Stimulated activated CD4-positive, alpha-beta T cell treated with anti-CD3 and anti-CD28 coated beads, Interleukin-12 subunit alpha, Interleukin-12 subunit beta, amount 100 ng/mL, for 4 hours (primary cell): ENCODE measurements at regions not wholly inside any gene's neighbourhood (a gene's known extent, or its start where the extent isn't known, plus 50 kb on each side); places are given as distances from the start of the nearest gene placed in this dataset.
A peak's percentile ranks its signal among the peaks of the same experiment; 100 is the strongest.
"Not testable (repeated sequence)": the region's sequence is repeated elsewhere in the genome, so short reads cannot be mapped to it uniquely, and the experiment has no call there.

Source experiments
- DNase-seq: peaks from one replicate; pipeline ENCODE4 v3.0.0-alpha.2; 2020

- DNase-seq, result no peak
These were observed 140.8 kb upstream of the SFRP2 start for GRCh38 chr4:153929675-153930074.

GRCh38 chr4:153927451-153927850 is 138.6 kb upstream of the SFRP2 start:
- DNase-seq, result no peak

GRCh38 chr4:153922148-153922547 is 133.3 kb upstream of the SFRP2 start:
- no peak for DNase-seq

- DNase-seq, result no peak
These were observed 130.8 kb upstream of the SFRP2 start for GRCh38 chr4:153919667-153920066.

- peak; percentile 2 for DNase-seq
These were observed 127.4 kb upstream of the SFRP2 start for GRCh38 chr4:153916273-153916755.

- DNase-seq, result no peak
These were observed 123.4 kb upstream of the SFRP2 start for GRCh38 chr4:153912301-153912700.

GRCh38 chr4:153909672-153910071 is 120.8 kb upstream of the SFRP2 start:
- DNase-seq, result no peak

- no peak for DNase-seq
These were observed 117.3 kb upstream of the SFRP2 start for GRCh38 chr4:153906231-153906630.

- no peak for DNase-seq
These were observed 116.3 kb upstream of the SFRP2 start for GRCh38 chr4:153905231-153905630.

- DNase-seq, result no peak
These were observed 115.1 kb upstream of the SFRP2 start for GRCh38 chr4:153904011-153904410.

GRCh38 chr4:153901220-153901619 is 112.3 kb upstream of the SFRP2 start:
- DNase-seq, result no peak

GRCh38 chr4:153900426-153900825 is 111.5 kb upstream of the SFRP2 start:
- no peak for DNase-seq

- DNase-seq, result no peak
These were observed 101.9 kb upstream of the SFRP2 start for GRCh38 chr4:153890761-153891160.

GRCh38 chr4:153887217-153887616 is 98.3 kb upstream of the SFRP2 start:
- DNase-seq, result no peak

- DNase-seq, result no peak
These were observed 95.4 kb upstream of the SFRP2 start for GRCh38 chr4:153884325-153884724.

- DNase-seq, result no peak
These were observed 92.1 kb upstream of the SFRP2 start for GRCh38 chr4:153880983-153881382.

- DNase-seq, result no peak
These were observed 89.0 kb upstream of the SFRP2 start for GRCh38 chr4:153877898-153878297.

- DNase-seq, result no peak
These were observed 84.9 kb upstream of the SFRP2 start for GRCh38 chr4:153873741-153874140.

- not testable (repeated sequence) for DNase-seq
These were observed 77.9 kb upstream of the SFRP2 start for GRCh38 chr4:153866766-153867165.

GRCh38 chr4:153852501-153852900 is 63.6 kb upstream of the SFRP2 start:
- no peak for DNase-seq

- no peak for DNase-seq
These were observed 61.8 kb upstream of the SFRP2 start for GRCh38 chr4:153850533-153851280.

- DNase-seq, result no peak
These were observed 55.3 kb upstream of the SFRP2 start for GRCh38 chr4:153844144-153844543.
